ENCODE measurements at regions not wholly inside any gene's neighbourhood (a gene's known extent, or its start where the extent isn't known, plus 50 kb on each side); places are given as distances from the start of the nearest gene placed in this dataset.

DNA sequence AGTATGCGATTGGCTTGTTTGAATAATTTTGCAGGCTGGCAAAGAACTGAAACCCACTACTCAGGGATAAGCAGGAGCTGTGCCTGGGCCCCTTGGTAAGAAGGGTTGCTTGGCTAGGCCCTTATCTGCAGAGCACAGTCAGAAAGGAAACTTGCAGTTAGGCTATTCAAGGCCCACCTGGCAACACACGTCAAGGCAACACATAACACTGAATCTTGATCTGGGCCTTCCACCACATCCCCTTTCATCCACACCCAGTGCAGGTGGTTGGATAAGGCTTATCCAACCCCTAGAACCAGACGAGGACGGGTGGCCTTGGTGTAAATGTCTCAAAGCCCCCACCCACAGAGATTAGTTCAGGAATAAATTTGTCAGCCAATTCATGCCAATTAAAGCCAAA lies 72.8 kb upstream of the NEIL3 start:
- BruUV-seq (replicated peaks) = no TSS peak
- CTCF ChIA-PET (ENCODE audit: low intra/inter-chr PET ratio, low total read pairs) = no interaction called here

More for the DNA sequence above, 72.8 kb upstream of the NEIL3 start:
- FAIRE-seq (no peak), DNase-seq (ENCODE audit: low spot score) (no peak), ATAC-seq (no peak)
- no peak overlapping the region for H2AFZ ChIP-seq (ENCODE audit: low read length)
- no peaks in the 10 kb centered on the region for H3K4me1 ChIP-seq (ENCODE audit: insufficient read depth, low read length)
- no peaks in the 10 kb centered on the region for H4K20me1 ChIP-seq (ENCODE audit: insufficient read depth, low read length)
- no peaks in the 10 kb centered on the region for H3K27me3 ChIP-seq (ENCODE audit: control insufficient read depth in 1 of 2, insufficient read depth in 2 of 2, low read length in 2 of 2)
- TF ChIP-seq FOXA1 (IDR thresholded peaks at IDR 0.05) (no peak), FOXA1 (CRISPR knock-in tag; IDR thresholded peaks at IDR 0.05) (no peak), ZMYM3 (CRISPR knock-in tag; IDR thresholded peaks at IDR 0.05) (no peak), ZNF816 (CRISPR knock-in tag; IDR thresholded peaks at IDR 0.05; ENCODE audit: borderline replicate concordance) (no peak), ZNF761 (CRISPR knock-in tag; conservative IDR thresholded peaks at IDR 0.05) (no peak), ZNF337 (CRISPR knock-in tag; IDR thresholded peaks at IDR 0.05; ENCODE audit: borderline replicate concordance, low read depth) (no peak), ZNF282 (IDR thresholded peaks at IDR 0.05; ENCODE audit: partially characterized antibody) (no peak), MYNN (CRISPR knock-in tag; IDR thresholded peaks at IDR 0.05; ENCODE audit: low read depth) (no peak), YY1 (IDR thresholded peaks at IDR 0.05; ENCODE audit: insufficient read depth, insufficient replicate concordance, low read depth, low read length) (no peak), GPN1 (CRISPR knock-in tag; IDR thresholded peaks at IDR 0.05; ENCODE audit: borderline replicate concordance) (no peak), ZNF530 (CRISPR knock-in tag; IDR thresholded peaks at IDR 0.05; ENCODE audit: low read depth) (no peak), MEF2D (CRISPR knock-in tag; IDR thresholded peaks at IDR 0.05) (no peak), ZNF670 (CRISPR knock-in tag; IDR thresholded peaks at IDR 0.05; ENCODE audit: borderline replicate concordance) (no peak)
- TF ChIP-seq, protein P1, sequence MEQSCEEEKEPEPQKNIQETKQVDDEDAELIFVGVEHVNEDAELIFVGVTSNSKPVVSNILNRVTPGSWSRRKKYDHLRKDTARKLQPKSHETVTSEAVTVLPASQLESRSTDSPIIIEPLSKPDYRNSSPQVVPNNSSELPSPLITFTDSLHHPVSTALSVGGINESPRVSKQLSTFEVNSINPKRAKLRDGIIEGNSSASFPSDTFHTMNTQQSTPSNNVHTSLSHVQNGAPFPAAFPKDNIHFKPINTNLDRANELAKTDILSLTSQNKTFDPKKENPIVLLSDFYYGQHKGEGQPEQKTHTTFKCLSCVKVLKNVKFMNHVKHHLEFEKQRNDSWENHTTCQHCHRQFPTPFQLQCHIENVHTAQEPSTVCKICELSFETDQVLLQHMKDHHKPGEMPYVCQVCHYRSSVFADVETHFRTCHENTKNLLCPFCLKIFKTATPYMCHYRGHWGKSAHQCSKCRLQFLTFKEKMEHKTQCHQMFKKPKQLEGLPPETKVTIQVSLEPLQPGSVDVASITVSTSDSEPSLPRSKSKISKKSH (CRISPR knock-in tag; IDR thresholded peaks at IDR 0.05; ENCODE audit: borderline replicate concordance) = no peak
- TF ChIP-seq, protein P2, sequence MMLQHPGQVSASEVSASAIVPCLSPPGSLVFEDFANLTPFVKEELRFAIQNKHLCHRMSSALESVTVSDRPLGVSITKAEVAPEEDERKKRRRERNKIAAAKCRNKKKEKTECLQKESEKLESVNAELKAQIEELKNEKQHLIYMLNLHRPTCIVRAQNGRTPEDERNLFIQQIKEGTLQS (CRISPR knock-in tag; IDR thresholded peaks at IDR 0.05) = no peak
- TF ChIP-seq, protein P3, sequence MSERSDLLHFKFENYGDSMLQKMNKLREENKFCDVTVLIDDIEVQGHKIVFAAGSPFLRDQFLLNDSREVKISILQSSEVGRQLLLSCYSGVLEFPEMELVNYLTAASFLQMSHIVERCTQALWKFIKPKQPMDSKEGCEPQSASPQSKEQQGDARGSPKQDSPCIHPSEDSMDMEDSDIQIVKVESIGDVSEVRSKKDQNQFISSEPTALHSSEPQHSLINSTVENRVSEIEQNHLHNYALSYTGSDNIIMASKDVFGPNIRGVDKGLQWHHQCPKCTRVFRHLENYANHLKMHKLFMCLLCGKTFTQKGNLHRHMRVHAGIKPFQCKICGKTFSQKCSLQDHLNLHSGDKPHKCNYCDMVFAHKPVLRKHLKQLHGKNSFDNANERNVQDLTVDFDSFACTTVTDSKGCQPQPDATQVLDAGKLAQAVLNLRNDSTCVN (CRISPR knock-in tag; IDR thresholded peaks at IDR 0.05; ENCODE audit: borderline replicate concordance) = no peak
- intact Hi-C loops (cut with micrococcal nuclease; ENCODE audit: unreplicated experiment) = no loop called here
- no peaks in the 10 kb centered on the region for H3K9me3 ChIP-seq (ENCODE audit: low read length)
- POLR2A ChIA-PET = no interaction called here
- no peak overlapping the region for H3K9ac ChIP-seq (ENCODE audit: insufficient read depth, low read depth, low read length)
- no peaks in the 10 kb centered on the region for H3K79me2 ChIP-seq (ENCODE audit: insufficient read depth, low read length)
- H3K27ac ChIP-seq (ENCODE audit: extremely low read length, insufficient read depth, low read length) = no peak overlapping the region
- H3K4me3 ChIP-seq (replicated peaks in 1 of 3; ENCODE audit: insufficient read depth in 1 of 3, low read depth in 2 of 3, low read length in 3 of 3) = no peak overlapping the region
- WGBS (ENCODE audit: low lambda C conversion rate) = 13% methylated on average over 4 of the region's 4 CpGs
- H3K36me3 ChIP-seq (replicated peaks in 1 of 2; ENCODE audit: control insufficient read depth in 1 of 2, insufficient read depth in 2 of 2, low read length in 2 of 2) = no peaks in the 10 kb centered on the region
- H3K4me2 ChIP-seq (ENCODE audit: low read depth, low read length) = no peak overlapping the region
- in situ Hi-C loops (cut with HindIII; ENCODE audit: extremely low pct_ligation_motif_present, low pct_unique_long_range_greater_than_20kb) = no loop called here
